NCI-H1694 (cell line): ENCODE measurements at regions not wholly inside any gene's neighbourhood (a gene's known extent, or its start where the extent isn't known, plus 50 kb on each side); places are given as distances from the start of the nearest gene placed in this dataset.

Experiments
- DNase-seq: peaks from one replicate; lab custom pipeline; 2025; lab: John Stamatoyannopoulos, UW

GRCh38 chr18:23387265-23387664, 65.8 kb upstream of the RIOK3 start:
- no peak for DNase-seq

GRCh38 chr18:23388357-23388756, 64.7 kb upstream of the RIOK3 start:
- no peak for DNase-seq

GRCh38 chr18:23391156-23391555, 61.9 kb upstream of the RIOK3 start:
- no peak for DNase-seq

GRCh38 chr18:23397907-23398306, 55.2 kb upstream of the RIOK3 start:
- no peak for DNase-seq

- no peak for DNase-seq
Observed at GRCh38 chr18:23398401-23398800, 54.7 kb upstream of the RIOK3 start.

GRCh38 chr18:23399067-23399466, 54.0 kb upstream of the RIOK3 start:
- no peak for DNase-seq

GRCh38 chr18:23400918-23401317, 52.2 kb upstream of the RIOK3 start:
- no peak for DNase-seq

- no peak for DNase-seq
Observed at GRCh38 chr18:23401400-23402347, 51.4 kb upstream of the RIOK3 start.
